GM19351 (cell line): ENCODE measurements at regions not wholly inside any gene's neighbourhood (a gene's known extent, or its start where the extent isn't known, plus 50 kb on each side); places are given as distances from the start of the nearest gene placed in this dataset.

Experiments used
- ATAC-seq: cut with Tn5 transposase; IDR thresholded peaks from one replicate; pipeline ENCODE4 v1.9.1; 2021; ENCODE audit warnings: mild to moderate bottlenecking, moderate library complexity; ENCODE audit not compliant: unreplicated experiment

DNA sequence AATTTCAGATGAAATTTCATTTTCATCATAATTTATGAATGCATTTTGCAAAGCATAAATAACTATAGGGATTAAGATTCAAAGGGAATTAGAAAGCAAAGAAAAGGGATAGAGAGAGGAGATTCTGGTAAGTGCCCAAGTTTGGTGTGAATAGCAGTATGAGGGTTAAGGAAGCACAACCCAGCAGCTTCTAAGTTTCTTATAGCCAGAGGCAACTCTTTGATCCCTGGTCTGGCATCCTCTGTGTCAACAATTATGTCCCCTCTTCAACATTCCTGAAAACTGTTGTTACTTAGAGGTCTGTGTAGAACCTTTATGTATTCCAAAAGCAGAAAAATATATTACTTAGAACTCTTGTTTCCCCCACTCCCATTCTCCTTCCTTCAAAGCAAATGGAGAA is 171.6 kb upstream of the SATB2 start:
- ATAC-seq = no peak

DNA sequence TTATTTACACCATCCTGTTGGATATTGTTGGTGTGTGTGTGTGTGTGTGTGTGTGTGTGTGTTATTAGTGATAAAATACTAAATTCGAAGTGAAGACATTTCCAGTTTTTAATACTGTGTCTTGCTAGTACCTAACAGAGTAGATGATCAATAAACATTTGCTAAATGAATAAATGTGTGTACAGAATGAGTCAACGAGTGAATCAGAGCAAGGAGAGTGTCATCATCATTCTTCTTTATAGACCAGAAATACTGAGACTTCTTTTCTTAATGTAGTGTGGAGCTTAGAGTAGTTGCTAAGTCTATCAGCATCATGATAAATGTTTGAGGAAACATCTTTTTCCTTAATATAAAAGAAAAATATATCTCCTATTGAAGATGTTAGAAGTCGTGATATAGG is 169.7 kb upstream of the SATB2 start:
- ATAC-seq = no peak

DNA sequence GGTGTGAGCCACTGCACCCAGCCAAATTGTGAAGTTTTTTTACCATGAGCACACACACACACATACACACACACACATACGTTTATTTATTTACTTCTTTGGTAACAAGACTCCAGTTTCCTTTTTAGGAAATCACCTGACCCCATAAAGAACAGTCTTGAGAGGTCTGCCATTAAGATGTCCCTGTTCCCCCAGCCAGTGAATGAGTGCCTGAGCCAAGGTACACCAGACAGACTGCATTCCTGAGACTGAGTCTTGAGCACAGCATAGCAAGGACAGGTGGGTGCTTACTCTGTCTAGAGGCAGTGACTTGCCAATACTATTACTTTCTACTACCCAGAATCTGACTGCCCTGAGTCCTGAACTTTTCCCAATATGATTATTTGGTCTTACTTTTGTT is 167.2 kb upstream of the SATB2 start:
- no peak for ATAC-seq

DNA sequence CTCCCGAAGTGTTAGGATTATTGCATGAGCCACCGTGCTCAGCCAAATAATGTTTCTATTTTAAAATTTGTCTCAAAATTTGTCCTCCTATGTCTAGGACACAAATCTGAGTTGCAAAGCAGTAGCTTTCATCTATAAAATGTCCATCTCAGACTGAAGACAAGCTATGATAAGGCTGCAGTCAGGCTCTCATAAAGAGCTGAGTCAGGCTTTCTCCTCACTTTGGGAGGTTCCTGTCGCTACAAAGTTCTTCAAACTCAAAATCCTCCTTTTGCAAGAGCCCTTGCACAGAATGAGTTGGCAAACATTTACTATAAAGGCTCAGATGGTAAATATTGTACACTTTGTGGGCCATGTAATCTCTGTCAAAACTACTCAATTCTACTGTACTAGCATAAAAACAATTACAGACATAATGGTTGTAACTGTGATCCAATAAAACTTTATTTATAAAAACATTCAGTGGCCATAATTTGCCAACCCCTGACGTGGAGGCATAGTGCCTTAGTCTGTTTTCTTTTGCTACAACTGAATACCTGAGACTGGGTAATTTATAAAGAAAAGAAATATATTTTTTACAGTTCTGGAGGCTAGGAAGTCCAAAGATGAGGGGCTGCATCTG is 154.9 kb upstream of the SATB2 start:
- ATAC-seq = no peak

DNA sequence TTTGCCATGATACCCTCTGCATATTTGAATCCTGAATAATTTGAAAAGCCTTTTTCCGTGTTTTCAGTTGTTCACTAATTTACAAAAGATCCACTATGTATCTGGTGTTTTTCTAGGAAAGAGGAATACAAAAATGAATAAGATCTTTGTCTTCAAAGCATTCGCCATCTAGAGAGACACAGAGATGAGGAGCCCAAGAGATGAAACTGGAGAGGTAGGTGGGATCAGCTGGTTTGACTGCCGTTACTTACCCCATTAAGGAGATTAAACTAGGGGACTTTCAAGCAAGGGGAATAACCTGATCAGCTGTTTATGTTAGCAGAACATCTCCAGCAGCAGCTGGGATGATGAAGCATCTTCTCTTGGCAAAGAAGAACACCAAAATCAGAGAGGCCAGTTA is 150.2 kb upstream of the SATB2 start:
- ATAC-seq = no peak

DNA sequence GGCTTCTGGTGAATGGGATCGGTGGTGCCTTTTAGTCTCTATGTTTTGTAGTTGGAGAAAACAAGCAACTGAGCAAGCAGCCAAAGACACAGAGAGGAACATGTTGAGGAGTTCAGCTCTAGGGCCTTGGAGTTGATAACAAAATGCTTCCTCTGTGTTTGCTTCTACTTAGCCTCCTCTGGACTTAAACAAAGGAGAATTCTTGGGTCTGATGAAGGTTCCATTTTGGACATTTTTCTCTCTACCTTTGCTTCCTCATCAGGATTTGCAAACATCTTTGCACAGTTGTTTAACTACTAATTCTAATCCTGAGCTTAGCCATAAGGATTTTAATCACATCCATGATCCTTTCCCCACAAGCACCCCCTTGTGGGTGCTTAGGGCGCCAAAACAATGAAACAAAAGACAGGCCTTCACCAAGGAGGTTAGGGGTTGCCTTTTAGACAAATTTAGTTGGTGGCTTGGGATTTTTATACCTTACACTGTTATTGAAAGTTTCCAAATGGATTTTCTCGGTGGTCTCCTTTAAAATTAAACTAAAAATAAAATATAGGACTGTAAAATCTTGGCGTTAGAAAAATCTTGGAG is 148.5 kb upstream of the SATB2 start:
- no peak for ATAC-seq

DNA sequence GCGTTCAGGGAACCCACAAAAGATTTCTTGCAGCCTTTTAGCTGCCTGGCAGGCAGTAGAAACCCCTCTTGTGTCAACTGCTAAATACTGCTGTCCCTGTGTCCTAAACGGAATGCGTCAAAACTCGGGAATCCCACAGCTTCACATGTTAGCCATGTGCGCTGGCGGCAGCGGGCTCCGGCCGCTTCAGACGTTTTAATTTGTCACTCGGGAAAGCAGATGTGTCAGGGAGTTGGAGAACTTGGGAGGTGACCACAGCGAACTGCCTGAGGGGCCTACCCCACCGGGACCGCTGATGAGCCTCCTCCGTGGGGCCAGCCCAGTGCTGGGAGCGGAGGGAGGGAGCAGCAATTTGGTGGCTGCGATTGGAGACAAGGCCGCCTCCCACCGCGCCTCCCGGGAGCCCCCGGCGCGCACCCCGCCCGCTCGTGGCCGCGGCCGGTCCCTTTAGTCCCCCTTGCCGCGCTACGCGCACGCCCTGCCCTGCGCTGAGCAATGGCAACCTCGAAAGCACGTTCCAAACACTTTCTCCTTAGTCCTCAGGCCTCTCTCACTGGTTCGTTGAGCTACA is 146.1 kb upstream of the SATB2 start:
- no peak for ATAC-seq

DNA sequence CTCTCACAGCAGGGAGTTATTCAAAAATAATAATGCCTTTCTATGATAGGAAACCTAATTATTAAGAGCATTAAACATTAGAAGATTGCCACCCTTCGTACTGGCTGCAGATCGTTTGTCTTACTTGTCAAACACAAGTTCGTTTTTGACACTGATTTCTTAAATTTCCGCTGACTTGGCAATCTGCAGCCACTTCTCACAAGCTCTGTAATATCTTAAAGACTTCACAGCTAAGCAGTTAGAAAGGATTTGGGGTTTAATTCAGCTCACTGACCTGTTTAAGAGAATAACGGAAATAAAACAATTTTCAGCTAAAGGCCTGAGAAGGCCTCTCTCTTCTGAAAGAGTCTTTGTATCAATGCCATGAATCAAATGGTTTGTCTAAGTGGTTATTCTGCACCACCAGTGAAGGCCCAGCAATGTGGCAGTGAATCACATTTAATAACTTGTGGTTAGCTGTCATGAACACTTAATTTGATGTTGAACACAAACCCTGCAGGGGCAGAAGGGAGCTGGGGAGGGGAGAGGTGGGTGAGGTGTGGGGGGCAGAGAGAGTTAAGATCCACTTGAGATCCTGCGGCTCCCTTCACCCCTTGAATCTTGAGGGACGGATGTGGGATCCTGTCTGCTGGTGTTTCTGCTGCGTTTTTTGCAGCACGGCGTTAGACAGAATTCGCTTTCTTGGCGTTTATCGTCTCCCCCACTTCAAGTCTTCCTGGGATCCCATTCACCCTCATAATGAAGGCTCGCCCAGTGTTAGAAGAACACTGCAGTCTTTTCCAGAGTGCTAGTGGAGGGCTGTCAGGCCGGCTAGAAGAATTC is 145.4 kb upstream of the SATB2 start:
- no peak for ATAC-seq

DNA sequence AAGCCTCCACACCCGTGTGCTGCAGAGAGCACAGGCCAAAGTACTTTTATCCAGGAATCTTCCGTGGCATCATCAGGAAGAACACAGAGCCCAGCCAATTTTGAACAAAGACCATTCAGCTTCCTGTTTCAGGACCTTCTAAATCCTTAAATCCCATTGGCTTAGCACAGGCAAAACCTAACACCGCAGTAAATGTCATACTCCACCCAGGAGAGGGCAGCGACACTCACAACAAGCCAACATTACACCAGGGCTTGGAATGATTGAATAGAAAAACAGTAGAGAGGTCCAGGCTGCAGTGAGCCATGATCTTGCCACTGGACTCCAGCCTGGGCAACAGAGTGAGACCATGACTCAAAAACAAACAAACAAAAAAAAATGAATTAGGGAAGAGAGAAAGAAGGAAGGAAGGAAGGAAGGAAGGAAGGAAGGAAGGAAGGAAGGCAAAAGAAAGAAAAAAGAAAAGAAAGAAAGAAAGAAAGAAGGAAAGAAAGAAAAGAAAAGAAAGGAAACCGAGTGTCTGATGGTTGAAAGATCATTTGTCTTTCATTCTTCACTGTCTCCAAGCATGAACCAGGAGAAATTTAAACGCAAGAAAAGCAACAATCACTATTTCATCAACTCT is 144.6 kb upstream of the SATB2 start:
- peak; percentile 57 for ATAC-seq

DNA sequence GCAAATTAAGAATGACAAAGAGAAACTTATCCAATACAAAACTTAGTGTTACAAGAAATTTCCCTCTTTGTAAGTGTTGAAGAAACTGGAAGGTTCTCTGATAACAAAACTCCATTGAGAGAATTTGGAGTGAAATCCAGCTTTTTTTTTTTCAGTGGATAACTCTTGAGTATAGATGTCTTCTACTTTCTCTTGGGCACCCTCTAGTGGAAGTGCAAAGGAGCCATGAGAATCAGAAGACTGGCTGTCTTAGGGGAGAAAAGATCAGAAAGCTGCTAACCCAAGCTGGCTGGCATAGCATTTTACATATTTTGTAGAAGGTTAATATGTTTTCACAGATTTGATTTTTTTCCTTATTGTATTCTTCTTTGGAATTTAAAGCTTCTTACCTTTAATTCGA is 138.8 kb upstream of the SATB2 start:
- ATAC-seq = no peak

DNA sequence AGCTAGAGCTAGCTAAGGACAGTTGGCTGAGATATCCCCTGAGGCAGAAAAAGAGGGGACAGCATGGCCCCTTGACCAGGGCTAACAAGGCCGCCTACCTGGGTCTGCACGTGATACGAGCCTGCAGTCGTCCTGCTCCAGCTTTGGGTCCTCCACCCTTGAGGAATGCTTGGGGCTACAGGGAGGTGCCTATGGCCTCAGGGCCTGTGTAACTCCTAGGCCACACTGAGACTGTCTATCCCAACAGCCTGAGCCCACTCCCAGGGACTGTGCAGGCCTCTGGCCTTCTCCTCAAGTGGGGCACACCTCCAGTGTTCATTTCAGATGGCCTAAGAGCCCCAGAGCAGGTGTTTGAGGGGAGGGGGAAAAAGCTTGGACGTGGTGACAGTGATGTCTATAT is 136.7 kb upstream of the SATB2 start:
- ATAC-seq = no peak

DNA sequence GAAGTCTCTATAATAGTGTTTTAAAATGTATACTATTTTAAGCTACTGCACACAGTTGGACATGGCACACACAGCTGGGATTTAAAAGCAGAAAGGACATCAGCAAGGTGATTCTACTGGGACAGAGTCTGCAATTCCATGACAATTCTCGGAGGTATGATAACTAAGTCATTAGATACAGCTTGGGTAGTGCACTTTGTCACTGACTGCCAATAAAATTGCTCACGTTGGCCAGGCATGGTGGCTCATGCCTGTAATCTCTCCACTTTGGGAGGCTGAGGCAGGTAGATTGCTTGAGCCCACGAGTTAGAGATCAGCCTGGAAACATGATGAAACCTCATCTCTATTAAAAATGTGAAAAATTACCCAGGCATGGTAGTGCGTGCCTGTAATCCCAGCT is 134.1 kb upstream of the SATB2 start:
- no peak for ATAC-seq

DNA sequence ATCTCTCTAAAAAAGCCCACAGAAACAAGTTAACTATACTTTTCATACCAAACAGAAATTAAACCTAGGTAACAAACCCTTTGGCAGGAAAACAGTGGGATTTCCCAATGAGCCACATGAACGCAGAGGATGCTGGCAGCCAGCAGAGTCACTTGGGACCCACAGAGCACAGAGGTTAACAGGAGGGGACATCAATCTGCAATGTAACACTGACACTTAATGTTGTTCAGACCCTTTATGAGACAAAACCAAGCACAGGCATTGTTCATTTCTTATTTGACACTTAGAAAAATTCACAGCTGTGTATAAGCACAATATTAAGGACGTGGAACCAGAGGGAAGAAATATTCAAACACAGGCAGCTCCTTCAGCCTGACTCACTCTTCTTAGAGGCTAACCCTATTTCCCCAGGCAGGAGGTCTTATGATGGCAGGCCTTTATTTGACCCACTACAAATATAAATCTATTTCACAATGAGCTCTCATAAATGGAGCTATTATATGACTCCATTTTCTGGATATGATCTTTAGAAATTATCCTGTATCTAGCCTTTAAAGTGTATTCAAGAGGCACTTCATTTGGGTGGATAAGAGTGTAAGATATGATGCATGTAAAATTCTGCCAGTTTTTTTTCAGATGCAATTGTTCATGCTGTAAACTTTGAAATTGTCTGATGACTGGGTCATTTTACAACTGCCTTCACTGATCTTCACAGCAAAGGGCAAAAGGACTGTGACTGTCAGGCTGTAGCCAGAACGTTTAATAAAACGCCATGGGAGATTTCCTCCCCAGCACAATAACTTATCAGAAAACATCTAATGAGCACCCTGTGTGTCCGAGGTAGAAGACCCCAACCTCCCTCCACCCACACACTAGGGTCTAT is 132.8 kb upstream of the SATB2 start:
- no peak for ATAC-seq

DNA sequence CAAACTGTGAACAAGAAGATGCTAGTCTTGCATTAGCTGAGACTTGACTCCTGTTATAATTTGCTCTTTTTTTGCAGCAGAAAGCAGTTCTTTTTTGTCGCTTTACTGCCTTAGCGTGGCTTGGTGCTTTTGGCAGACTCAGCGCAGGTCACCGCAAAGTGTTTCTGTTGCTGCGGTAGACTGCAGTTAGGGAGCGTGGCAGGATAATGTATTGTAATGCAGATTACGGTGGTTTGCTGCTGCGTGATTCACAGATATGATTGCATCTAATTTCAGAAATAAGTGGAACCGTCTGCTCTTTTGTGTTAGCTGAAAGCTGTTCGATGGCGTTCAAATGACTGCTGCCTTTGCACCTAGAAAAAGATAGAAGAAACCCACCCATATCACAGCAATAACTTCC is 131.6 kb upstream of the SATB2 start:
- no peak for ATAC-seq

DNA sequence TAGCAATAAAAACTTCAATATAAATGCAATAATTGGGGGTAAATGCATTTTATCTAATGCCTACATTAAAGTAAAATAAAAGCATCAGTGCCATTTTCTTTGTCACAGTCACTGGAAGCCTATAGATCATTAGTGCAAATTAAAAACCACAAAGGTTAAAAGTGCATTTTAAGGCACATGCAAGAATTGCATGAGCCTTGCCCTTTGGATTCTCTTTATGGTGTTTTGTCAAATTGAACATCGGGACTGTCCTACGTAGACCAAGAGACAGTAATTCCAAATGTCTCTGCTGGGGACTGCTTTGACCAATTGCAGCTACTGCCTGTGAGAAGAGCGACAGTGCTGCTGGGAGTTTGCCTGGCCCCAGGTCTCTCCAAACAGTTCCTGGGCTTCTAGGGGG is 130.3 kb upstream of the SATB2 start:
- ATAC-seq = no peak

DNA sequence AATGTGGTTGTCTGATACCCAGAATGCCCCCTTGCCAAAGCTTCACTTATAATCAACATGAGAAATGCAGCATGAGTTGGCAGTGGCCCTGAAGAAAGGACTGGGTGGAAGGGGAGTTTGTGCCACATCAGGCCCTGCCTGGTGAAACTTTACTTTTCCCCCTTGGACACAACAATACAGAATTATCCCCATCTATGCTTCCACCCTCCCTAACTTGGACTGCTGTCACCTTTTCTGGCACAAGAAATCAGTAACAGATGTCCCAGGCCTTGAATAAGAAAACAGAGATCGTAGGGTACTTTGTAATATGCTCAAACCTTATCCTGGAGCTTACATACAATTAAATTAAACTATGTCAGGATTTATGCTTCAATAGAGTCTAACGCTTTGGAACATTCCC is 128.9 kb upstream of the SATB2 start:
- ATAC-seq = no peak

DNA sequence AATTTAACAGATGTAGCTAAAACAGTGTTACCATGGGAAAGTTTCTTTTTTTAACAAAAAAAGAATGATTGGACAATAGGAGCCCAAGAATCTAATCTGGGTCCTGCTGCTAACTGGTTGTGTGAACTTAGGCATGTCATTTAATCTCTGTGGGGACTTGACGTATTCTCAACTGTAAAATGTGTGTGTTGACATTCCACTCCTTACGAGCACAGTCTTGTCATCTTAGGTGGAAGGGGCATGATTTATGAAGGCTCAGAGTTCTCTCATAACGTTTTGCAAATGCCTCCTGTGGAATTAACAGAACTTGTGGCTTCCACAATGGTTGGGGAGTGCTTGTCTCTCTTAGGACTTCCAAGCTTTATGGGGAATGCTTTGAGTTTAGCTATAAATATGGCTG is 125.9 kb upstream of the SATB2 start:
- no peak for ATAC-seq

DNA sequence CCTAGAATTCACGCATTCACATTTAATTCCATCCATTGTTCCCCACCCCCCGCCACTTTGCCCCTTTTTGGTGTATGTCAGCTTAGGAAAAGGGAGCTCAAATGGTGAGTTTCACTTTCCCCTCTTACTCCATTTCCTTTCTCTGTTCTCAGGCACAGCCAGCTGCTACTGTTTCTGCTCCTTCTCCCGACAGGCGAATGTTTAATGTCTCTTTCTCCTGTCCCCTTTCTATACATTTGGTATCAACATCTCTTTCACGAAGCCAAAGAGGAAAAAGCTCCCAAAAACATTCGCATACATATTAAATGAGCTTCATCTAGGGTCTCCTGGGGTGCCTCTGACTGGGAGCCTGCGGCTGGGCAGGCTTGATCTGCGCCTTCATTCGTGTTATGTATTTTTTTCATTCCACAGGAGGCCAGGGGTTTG is 124.2 kb upstream of the SATB2 start:
- ATAC-seq = no peak

DNA sequence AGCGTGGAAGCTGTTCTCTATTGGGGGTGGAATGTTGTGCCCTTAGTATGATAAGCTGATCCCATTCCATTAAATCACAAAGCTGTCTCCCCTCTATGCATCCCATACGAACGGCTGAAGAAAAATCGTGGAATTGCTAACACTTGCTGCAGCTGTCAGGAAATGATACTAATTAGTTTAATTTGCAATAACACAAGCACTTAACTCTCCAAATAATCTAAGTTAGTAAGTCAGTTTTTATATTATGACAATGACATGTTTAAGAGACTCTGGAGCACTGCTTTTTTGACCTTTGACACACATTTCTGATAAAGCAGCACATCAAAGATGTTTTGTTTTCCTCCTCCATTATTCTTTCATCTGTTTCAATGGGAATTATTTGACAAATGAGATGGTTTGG is 123.7 kb upstream of the SATB2 start:
- no peak for ATAC-seq

DNA sequence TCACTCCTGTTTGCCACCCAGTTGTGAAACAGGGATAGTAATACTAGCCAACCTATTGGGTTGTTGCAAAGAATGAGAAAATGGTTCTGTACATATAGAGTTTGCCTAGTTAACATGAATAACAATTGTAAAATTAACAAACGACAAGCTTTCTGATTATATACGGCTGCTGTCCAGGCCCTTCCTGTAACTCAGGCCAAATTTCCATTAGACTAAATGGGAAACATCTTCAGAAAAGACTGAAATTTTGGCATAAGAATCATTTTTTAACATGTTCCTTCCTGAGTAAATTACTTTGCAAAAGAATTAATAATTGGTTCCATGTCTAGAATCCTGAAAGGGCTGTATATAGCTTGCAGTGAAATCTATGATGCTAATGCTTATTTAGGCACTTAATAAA is 117.7 kb upstream of the SATB2 start:
- ATAC-seq = no peak

DNA sequence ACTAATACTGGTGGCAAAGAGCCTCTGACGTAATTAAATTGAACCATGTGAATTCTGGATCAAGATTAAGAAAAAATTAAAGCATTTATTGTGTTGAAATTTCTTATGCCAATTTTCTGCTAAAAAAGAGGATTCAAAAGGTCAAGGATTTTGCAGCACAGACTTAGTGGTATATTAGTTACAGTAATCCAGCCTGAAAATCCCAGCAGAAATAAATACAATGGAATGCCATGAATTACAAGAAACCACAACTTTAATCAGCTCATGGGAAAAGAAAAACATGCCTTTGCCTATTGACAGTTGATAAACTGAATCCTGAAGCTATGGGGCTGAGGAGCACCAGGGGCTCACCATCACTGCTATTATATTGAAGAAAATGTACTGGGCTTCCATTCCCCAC is 114.8 kb upstream of the SATB2 start:
- no peak for ATAC-seq
